Adrenal gland (tissue), 9 donors: ENCODE measurements at regions not wholly inside any gene's neighbourhood (a gene's known extent, or its start where the extent isn't known, plus 50 kb on each side); places are given as distances from the start of the nearest gene placed in this dataset.

Experiments used
- DNase-seq, 7 donors: peaks; one replicate each; pipeline ENCODE4 v3.0.0-alpha.2; 2019 to 2020
- H3K27ac ChIP-seq, 5 donors: fragments of 200-600 bp; sonication (generic) in 4 of 5; 1 replicate in 3 of 5; 2 replicates in 2 of 5; pipeline versions ENCODE4 v1.5.1 to v1.8.0; 2016 to 2020; ENCODE audit warnings: mild to moderate bottlenecking in 1 of 5
- H3K27me3 ChIP-seq: fragments of 200-600 bp; 2 replicates; pipeline ENCODE4 v1.8.0; 2021
- H3K36me3 ChIP-seq, 2 donors: fragments of 200-600 bp; replicated peaks in 1 of 2; 1 replicate in 1 of 2; 2 replicates in 1 of 2; pipeline versions ENCODE4 v1.5.1 to v1.8.0; 2018 to 2022
- H3K4me1 ChIP-seq, 2 donors: fragments of 200-600 bp; replicated peaks in 1 of 2; 1 replicate in 1 of 2; 2 replicates in 1 of 2; pipeline versions ENCODE4 v1.5.1 to v1.8.0; 2018 to 2021
- H3K4me3 ChIP-seq, 4 donors: fragments of 200-600 bp; sonication (generic) in 3 of 4; one replicate each; pipeline ENCODE4 v1.5.1; 2016 to 2018
- H3K9me3 ChIP-seq, 3 donors: fragments of 200-600 bp; sonication (generic) in 1 of 3; replicated peaks in 1 of 3; 1 replicate in 2 of 3; 2 replicates in 1 of 3; pipeline versions ENCODE4 v1.5.1 to v1.8.0; 2016 to 2021
- CTCF ChIP-seq, 6 experiments: fragments of 450-650 bp in 4 of 6; fragments of 200-600 bp in 2 of 6; sonication (generic) in 1 of 6; IDR thresholded peaks; 1 replicate in 5 of 6; 2 replicates in 1 of 6; pipeline versions ENCODE4 v1.5.1 to v1.8.0; 2016 to 2021; ENCODE audit warnings: antibody characterized with exemption in 6 of 6, mild to moderate bottlenecking in 2 of 6, moderate library complexity in 1 of 6
- POLR2A ChIP-seq, 2 donors: fragments of 450-650 bp; IDR thresholded peaks; one replicate each; pipeline ENCODE4 v1.6.1; 2017; ENCODE audit warnings: antibody characterized with exemption in 2 of 2, mild to moderate bottlenecking in 2 of 2, moderate library complexity in 1 of 2
- WGBS, 4 donors: extraction: QIAGEN DNeasy Blood & Tissue Kit in 2 of 4; methylation state at CpG; one replicate each; pipeline versions ENCODE4 v1.1.5 to v1.1.7; 2013 to 2017; 5-methylcytosine and 5-hydroxymethylcytosine counted together
- intact Hi-C, 2 donors: fragments of 100-400 bp; cut with DNase I; formaldehyde crosslinking; loops; one replicate each; pipeline versions ENCODE4 v1.14.1 to v1.15.0; 2022 to 2023
- donor health status: healthy with polysubstance abuse.
- donor health status: Bipolar disorder and iron deficiency.
- donor health status: DM: yes; HTN: yes; CAD: no.
- donor health status: DM: no; HTN: no; CAD: no.
- donor health status: DM: no; HTN: no; CAD: no.

DNA sequence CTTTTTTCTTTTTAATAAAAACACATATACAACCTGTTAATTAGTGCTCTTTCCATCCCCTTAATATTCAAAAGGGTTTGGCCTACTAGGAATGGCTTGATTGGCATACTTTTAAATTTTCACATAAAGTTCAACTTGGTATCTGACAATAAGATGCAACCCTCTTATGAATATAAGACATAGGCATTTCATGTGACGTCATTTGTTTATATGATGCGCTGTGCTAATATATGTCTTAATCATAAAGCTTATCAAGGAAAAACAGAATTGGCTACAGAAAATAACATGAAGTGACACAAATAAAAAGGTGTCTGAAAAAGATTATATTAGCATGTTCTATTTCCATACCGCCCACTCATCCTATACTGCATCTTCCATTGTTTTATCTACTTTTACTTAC lies 1642.4 kb downstream of the EFNA5 start:
- Histone ChIP-seq H3K27me3 (no peaks in the 10 kb centered on the region), H3K36me3 (no peaks in the 10 kb centered on the region), H3K4me1 (no peaks in the 10 kb centered on the region), H3K9me3 (no peaks in the 10 kb centered on the region), H3K4me3 (no peak overlapping the region), H3K27ac (no peak overlapping the region)
- WGBS, 4 donors = 61 to 67% (median 63%) methylated on average over 3 of the region's 3 CpGs
- intact Hi-C loops = no loop called here
- no peak for TF ChIP-seq POLR2A (IDR thresholded peaks at IDR 0.05)
- DNase-seq = no peak

DNA sequence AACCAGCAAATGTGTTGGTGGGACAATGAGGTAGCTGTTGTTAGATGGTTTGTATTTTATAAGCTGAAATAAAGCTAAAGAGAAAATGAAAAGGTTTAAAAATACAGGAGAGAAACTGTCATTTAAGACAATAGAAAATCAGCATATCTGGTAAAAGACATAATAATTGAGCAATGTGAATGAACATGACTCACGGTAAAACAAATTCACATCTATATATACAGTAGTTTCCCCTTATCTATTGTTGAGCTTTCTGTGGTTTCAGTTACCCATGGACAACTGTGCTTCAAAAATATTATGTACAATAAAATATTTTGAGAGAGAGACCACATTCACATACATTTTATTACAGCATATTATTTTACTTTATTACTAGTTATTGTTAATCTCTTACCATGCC lies 1649.8 kb downstream of the EFNA5 start:
- no peak for DNase-seq
- H3K27ac ChIP-seq = no peak overlapping the region
- no peaks in the 10 kb centered on the region for H3K9me3 ChIP-seq
- 90 to 98% (median 94%) methylated on average over 1 of the region's 1 CpG for WGBS, 4 donors
- intact Hi-C loops = no loop called here
- H3K4me1 ChIP-seq = no peaks in the 10 kb centered on the region
- no peak overlapping the region for H3K4me3 ChIP-seq
- H3K27me3 ChIP-seq = no peaks in the 10 kb centered on the region
- H3K36me3 ChIP-seq = no peaks in the 10 kb centered on the region
- TF ChIP-seq CTCF (IDR thresholded peaks at IDR 0.05) = no peak
- TF ChIP-seq POLR2A (IDR thresholded peaks at IDR 0.05) = no peak

DNA sequence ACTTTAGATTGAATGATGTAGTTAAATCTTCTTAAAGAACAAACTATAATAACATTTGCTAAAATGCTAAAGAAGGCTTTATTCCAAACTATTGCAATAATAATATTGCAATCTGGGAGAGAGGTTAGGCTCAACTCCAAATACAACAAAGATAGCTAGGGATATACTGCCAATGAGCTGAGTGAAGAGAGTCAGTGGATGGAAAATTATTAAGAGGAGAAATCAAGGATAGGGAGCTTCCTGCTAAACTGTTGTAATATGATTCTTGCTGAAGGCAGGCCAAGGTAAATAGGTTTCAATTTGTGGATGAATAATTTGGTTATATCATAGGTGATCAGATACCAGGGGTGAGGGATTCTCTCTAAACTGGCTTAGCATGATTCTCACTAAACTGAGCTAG lies 1651.5 kb downstream of the EFNA5 start:
- TF ChIP-seq POLR2A (IDR thresholded peaks at IDR 0.05) = no peak
- no peak for TF ChIP-seq CTCF (IDR thresholded peaks at IDR 0.05)
- no peak for DNase-seq
- Histone ChIP-seq H3K9me3 (no peaks in the 10 kb centered on the region), H3K36me3 (no peaks in the 10 kb centered on the region), H3K27ac (no peak overlapping the region), H3K4me1 (no peaks in the 10 kb centered on the region), H3K4me3 (no peak overlapping the region), H3K27me3 (no peaks in the 10 kb centered on the region)
- intact Hi-C loops = no loop called here

DNA sequence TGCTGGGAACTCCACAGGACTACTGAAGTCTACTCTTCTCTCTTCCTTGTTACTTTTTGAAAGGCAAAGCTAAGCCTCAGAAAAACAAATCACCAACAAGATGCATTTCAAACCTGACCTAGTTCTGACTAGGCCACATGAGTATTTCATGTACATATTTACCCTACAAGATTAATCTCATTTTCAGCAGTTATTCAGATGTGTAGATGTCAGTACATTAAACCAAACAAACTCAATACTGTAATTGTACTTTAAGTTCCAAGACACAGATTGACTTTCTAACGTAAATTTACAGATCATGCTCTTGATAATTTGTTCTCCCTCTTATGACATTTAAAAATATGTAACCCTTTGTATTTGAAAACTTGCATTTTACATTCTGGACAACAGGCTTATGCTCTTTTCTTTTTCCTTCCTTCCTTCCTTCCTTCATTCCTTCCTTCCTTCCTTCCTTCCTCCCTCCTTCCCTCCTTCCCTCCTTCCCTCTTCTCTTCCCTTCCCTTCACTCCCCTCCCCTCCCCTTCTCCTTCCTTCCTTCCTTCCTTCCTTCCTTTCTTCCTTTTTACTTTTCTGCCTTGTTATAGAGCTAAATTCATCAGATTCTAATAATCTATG lies 1653.4 kb downstream of the EFNA5 start:
- no peak for DNase-seq
- H3K27ac ChIP-seq = no peak overlapping the region
- no peaks in the 10 kb centered on the region for H3K27me3 ChIP-seq
- no peaks in the 10 kb centered on the region for H3K9me3 ChIP-seq
- TF ChIP-seq POLR2A (IDR thresholded peaks at IDR 0.05) (no peak), CTCF (IDR thresholded peaks at IDR 0.05) (no peak)
- H3K4me3 ChIP-seq = no peak overlapping the region
- no peaks in the 10 kb centered on the region for H3K4me1 ChIP-seq
- intact Hi-C loops = no loop called here
- H3K36me3 ChIP-seq = no peaks in the 10 kb centered on the region
- 56 to 75% (median 65%) methylated on average over 1 of the region's 1 CpG for WGBS, 4 donors

- DNase-seq = no peak
- TF ChIP-seq POLR2A (IDR thresholded peaks at IDR 0.05) (no peak), CTCF (IDR thresholded peaks at IDR 0.05) (no peak)
- Histone ChIP-seq H3K36me3 (no peaks in the 10 kb centered on the region), H3K4me1 (no peaks in the 10 kb centered on the region), H3K9me3 (no peaks in the 10 kb centered on the region), H3K27me3 (no peaks in the 10 kb centered on the region), H3K4me3 (no peak overlapping the region), H3K27ac (no peak overlapping the region)
- intact Hi-C loops = no loop called here
These were observed 1656.5 kb downstream of the EFNA5 start for GRCh38 chr5:106014262-106014661.
